Right ventricle myocardium superior (tissue), 1 donor: ENCODE measurements at regions not wholly inside any gene's neighbourhood (a gene's known extent, or its start where the extent isn't known, plus 50 kb on each side); places are given as distances from the start of the nearest gene placed in this dataset.
"Not testable (repeated sequence)": the region's sequence is repeated elsewhere in the genome, so short reads cannot be mapped to it uniquely, and the experiment has no call there.

Experiments used
- ATAC-seq: fragments of 200-7000 bp; cut with Tn5 transposase; one replicate; pipeline ENCODE4 v1.9.1; 2020; ENCODE audit warnings: mild to moderate bottlenecking; ENCODE audit not compliant: poor library complexity
- DNase-seq: peaks from one replicate; pipeline ENCODE4 v3.0.0-alpha.2; 2020
- intact Hi-C: fragments of 100-400 bp; cut with DNase I; formaldehyde crosslinking; loops from one replicate; pipeline ENCODE4 v1.11.2; 2022
- donor health status: DM: no; HTN: yes; CAD: no; lungs with severe emphysema.

- DNase-seq (no peak), ATAC-seq (no peak)
- intact Hi-C loops = no loop called here
Measured at GRCh38 chr12:112685321-112685720, 106.2 kb upstream of the RPH3A start.

GRCh38 chr12:112686373-112686772, 105.2 kb upstream of the RPH3A start:
- DNase-seq (no peak), ATAC-seq (no peak)
- intact Hi-C loops = no loop called here

- DNase-seq (no peak), ATAC-seq (no peak)
- intact Hi-C loops = no loop called here
Measured at GRCh38 chr12:112694065-112694464, 97.5 kb upstream of the RPH3A start.

- DNase-seq, intact Hi-C loops: not testable (repeated sequence)
Measured at GRCh38 chr12:112697441-112697840, 94.1 kb upstream of the RPH3A start.

DNA sequence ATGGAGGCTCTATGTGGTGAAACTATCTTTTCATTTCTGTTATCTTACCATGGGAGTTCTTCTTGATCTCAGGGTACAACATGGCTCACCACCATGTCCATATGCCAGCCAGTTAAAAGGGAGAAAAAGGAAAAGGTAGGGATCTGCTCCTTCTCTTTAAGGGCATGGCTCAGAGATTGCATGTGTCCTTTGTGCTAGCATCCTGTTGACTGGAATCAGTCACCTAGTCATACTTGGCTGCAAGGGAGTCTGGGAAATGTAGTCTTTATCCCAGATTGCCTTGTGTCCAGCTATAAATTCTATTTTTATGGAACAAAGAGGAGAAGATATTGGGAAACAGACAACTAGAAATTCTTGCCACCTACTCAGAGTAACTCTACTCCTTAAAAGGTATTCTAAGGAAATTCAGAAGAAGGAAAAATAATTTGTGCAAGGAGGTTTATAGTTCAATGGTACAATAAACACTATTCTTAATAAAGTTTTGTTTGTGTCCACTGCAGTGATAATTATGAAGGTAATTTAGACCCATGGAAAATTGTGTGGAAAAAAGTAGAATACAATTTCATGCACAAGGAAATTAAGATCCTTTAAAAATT, 86.4 kb upstream of the RPH3A start:
- DNase-seq (no peak), ATAC-seq (no peak)
- intact Hi-C loops = no loop called here

More at GRCh38 chr12:112697441-112697840, 94.1 kb upstream of the RPH3A start:
- ATAC-seq = not testable (repeated sequence)

DNA sequence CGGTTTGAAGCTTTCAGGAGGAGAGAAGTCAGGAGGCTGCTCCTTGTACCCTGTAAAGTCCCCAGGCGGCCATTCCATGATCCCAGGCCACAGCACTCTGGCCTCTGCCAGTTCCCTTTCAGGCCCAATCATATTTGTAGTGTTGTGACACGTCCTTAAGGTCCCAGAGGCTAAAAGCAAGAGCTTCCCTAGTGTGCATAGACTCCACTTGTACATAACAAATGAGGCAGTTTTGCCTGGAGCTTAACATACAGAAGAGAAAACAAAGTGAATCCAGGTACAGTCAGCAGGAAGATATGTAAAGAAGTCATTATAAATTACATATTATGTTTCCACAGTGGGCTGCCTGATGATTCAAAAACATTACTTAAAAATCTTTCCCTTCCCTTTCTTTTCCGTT, 81.1 kb upstream of the RPH3A start:
- DNase-seq = no peak
- no peak for ATAC-seq
- intact Hi-C loops = no loop called here

GRCh38 chr12:112711026-112711425, 80.5 kb upstream of the RPH3A start:
- intact Hi-C loops = no loop called here
- ATAC-seq (no peak), DNase-seq (no peak)

- intact Hi-C loops = no loop called here
- no peak for ATAC-seq
- DNase-seq = no peak
Measured at GRCh38 chr12:112711507-112711906, 80.0 kb upstream of the RPH3A start.

DNA sequence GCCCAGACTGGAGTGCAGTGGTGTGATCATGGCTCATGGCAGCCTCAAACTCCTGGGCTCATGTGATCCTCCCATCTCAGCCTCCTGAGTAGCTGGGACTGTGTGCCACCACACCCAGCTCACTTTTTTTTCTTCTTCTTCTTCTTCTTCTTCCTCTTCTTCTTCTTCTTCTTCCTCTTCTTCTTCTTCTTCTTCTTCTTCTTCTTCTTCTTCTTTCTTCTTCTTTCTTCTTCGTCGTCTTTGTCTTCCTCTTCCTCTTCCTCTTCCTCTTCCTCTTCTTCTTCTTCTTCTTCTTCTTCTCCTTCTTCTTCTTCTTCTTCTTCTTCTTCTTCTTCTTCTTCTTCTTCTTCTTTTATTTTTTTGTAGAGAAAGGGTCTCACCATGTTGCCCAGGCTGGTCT, 78.8 kb upstream of the RPH3A start:
- intact Hi-C loops, DNase-seq, ATAC-seq: not testable (repeated sequence)

GRCh38 chr12:112713471-112713870, 78.1 kb upstream of the RPH3A start:
- intact Hi-C loops = no loop called here
- no peak for ATAC-seq
- DNase-seq = no peak

GRCh38 chr12:112714166-112714710, 77.3 kb upstream of the RPH3A start:
- intact Hi-C loops = no loop called here
- no peak for DNase-seq
- no peak for ATAC-seq

GRCh38 chr12:112716099-112717093, 75.2 kb upstream of the RPH3A start:
- ATAC-seq (no peak), DNase-seq (no peak)
- intact Hi-C loops = no loop called here

GRCh38 chr12:112728864-112729263, 62.7 kb upstream of the RPH3A start:
- intact Hi-C loops = no loop called here
- DNase-seq (no peak), ATAC-seq (no peak)

- DNase-seq (no peak), ATAC-seq (no peak)
- intact Hi-C loops = no loop called here
Measured at GRCh38 chr12:112734859-112735695, 56.5 kb upstream of the RPH3A start.

GRCh38 chr12:112738531-112738930, 53.0 kb upstream of the RPH3A start:
- DNase-seq (no peak), ATAC-seq (no peak)
- intact Hi-C loops = no loop called here

GRCh38 chr12:112740387-112740934, 51.1 kb upstream of the RPH3A start:
- ATAC-seq (no peak), DNase-seq (no peak)
- intact Hi-C loops = no loop called here

DNA sequence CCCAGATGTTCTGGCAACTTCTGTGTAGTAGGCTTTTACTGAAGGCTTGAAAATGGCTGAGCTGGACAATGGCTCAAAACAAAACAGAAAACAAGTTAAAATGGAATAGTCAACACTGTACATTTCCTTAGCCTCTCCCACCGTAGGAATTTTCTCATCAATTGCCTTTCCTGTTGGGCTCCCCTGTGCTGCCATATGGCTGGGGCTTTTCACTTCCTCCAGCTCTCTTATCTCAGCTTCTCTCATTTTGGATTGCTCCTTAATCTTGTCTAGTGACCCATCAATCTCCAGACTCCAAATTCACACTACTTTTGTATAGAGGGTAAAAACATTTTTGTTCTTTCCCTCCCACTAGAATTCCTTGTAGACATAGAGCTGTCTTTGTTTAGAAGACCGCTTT, 50.4 kb upstream of the RPH3A start:
- ATAC-seq (no peak), DNase-seq (no peak)
- intact Hi-C loops = no loop called here
